Limb (tissue), 2 donors: ENCODE measurements at regions not wholly inside any gene's neighbourhood (a gene's known extent, or its start where the extent isn't known, plus 50 kb on each side); places are given as distances from the start of the nearest gene placed in this dataset.
"Not testable (repeated sequence)": the region's sequence is repeated elsewhere in the genome, so short reads cannot be mapped to it uniquely, and the experiment has no call there.

ENCODE experiments used
- DNase-seq, 2 donors: peaks; one replicate each; pipeline ENCODE4 v3.0.0-alpha.2; 2016; ENCODE audit errors: extremely low spot score in 2 of 2

DNA sequence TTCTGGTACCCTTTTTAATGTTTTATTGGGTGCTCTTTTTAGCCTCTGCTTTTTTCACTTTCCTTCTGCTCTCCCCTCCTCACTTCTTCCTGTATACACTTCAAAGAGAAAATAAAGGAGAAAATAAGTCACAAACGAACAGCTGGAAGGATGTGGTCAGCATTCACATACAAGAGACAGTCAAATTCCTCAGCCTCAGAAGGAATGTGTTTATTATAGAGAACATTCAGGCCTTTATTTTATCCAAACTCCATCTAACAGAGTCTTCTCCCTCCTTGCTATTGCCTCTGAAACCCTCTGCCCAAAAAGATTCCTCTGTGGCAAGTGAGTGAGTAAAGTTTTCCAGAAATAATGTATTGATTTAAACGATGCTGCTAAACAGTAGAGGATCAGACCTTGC, 490.4 kb downstream of the FRK start:
- no peak for DNase-seq

DNA sequence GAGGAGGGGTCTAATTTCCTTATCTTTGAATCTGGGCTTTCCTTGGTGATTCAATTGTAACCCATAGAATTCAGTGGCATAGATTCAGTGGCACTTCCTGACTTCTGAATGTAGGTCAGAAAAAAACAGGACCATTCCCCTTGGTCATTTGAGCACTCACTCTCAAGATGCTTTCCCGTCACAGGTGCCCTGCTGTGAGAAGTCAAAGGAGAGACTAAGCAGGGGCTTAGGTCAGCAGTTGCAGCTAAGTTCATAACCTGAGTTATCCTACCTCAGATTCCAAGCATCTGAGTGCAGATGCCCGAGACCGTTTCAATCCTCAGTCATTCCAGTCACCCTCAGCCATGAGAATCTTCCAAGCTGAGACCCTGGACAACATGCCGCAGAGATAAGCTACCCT, 506.6 kb downstream of the FRK start:
- DNase-seq = no peak

DNA sequence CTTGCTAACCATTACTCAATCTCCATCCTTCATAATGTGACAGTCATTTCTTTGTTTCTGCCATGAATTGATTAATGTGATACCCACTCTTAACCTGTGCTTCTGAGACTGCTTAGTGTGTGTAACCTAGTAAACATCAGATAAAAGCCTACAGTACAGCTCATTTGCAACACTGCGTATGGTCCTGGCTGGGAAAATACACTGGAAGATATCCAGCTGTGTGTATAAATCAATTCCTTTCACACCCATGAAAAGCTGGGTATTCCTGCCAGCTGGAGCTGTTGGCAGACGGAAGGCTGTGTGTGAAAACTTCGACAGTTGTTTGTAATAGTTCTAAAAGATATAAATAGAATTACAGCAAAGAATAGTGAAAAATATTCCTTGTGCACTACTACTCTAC, 509.2 kb downstream of the FRK start:
- peak; percentile 27 to 66 for DNase-seq

DNA sequence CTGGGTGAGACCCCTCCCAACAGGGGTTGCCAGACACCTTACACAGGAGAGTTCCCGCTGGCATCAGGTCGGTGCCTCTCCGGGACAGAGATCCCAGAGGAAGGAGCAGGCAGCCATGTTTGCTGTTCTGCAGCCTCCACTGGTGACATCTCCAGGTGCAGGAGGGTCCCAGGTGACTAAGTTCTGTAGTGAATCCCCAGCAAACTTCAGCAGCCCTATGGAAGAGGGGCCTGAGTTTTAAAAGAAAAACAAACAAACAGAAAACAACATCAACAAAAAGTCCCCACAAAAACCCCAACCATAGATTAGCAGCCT, 515.1 kb downstream of the FRK start:
- DNase-seq = no peak

DNA sequence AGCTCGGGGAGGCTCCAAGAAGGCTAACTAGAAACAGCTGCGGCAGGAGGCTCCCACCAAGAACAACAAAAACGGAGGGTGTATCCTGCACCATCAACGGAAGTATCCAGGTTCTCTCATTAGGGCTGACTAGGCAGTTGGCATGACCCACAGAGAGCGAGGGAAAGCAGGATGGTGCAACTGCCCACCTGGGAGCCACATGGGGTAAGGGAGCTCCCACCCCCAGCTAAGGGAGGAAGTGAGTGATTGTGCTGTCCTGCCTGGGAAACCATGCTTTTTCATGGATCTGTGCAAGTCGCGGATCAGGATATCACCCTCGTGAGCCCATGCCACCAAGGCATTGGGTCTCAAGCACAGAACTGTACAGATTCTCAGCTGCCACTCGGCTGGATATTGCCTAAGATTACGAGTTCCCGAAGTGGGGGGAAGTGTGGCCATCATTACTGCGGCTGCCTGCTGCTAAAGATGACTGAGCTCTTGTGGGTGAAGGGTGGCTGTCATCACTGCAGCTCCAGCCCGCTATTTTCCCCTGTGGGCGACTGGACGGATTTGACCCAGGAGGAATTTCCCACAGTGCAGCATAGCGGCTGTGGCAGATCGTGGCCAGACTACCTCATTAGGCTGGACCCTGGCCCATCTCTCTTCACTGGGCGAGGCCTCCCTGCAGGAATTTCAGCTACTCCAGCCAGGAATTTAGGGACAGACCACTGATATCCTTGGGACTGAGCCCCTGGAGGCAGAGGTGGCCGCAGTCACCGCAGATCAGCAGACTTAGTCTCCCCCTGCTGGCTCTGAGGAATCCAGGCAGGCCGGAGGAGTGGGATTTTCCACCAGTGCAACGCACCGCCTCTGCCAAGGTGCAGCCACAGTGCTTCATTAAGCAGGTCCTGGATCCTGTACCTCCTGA, 515.7 kb downstream of the FRK start:
- DNase-seq = no peak

DNA sequence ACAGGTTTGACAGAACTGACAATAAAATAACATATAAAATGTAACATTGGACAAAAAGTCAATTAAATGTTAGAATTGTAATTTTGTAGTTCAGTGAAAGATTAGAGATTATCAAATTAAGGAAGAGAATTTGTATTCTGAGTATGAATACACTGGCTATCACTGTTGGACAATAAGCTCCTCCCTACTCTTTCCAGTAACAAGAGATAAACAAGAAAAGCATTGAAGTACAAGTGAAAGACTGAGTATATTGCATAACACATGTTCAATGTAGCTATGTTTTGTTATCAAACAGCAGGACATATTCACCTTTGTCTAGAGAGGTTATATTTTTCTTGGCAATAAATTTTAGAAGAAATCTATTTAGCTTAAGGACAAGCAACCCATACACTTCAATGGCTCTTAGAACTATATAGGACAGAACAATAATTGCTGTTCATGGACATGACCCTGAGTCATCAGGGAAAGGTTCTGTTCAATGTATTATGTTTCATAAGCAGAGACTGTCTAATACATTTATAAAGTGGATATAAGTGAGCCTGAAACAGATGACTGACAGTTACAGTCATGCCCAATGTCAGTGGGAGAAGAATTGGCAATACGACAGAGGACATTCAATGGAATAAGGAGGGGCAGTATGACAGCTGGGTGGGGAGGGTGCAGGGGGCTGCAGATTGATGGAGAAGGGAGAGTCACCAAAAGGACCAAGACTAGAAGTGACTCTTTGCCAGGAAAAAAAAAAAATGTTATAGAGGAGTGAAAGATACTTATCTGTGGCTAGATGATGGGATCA, 520.4 kb downstream of the FRK start:
- no peak for DNase-seq

DNA sequence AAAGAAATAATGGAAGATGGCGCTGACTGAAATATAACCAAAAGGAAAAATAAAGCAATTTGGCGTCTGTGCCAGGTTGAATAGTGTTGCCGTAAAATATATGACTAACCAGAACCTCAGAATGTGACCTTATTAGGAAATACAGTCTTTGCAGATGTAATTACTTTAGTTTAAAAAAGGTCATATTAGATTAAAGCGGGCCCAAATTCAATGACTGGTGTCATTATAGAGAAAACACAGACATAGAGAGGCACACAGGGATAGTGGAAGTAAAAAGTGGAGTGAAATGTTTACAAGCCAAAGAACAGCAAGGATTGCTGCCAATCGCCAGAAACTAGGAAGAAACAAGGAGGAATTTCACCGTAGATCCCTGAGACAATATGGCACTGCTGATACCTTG, 521.2 kb downstream of the FRK start:
- no peak for DNase-seq

DNA sequence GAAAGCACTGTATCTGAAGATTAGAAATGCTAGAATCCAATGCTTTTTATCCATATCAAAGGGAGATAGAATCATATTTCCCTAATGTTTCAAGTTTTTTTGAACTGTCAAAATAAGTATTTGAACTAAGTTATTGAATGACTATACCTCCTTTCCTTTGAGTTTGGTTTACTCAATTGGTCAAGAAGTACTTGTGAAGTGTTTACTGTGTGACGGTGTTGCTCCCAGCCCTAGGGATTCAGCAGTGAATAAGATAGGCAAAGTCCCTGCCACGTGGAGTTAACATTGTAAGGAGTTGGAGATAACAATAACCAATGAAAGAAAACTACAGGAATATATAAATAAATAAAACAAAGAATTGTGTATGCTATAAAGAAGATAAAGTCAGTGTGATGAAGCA, 535.9 kb downstream of the FRK start:
- DNase-seq = no peak

DNA sequence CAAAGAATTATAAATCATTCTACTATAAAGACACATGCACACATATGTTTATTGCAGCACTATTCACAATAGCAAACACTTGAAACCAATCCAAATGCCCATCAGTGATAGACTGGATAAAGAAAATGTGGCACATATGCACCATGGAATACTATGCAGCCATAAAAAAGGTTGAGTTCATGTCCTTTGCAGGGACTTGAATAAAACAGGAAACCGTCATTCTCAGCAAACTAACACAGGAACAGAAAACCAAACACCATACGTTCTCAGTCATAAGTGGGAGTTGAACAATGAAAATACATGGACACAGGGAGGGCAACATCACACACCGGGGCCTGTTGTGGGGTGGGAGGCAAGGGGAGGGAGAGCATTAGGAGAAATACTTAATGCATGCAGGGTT, 538.9 kb downstream of the FRK start:
- DNase-seq = not testable (repeated sequence)

DNA sequence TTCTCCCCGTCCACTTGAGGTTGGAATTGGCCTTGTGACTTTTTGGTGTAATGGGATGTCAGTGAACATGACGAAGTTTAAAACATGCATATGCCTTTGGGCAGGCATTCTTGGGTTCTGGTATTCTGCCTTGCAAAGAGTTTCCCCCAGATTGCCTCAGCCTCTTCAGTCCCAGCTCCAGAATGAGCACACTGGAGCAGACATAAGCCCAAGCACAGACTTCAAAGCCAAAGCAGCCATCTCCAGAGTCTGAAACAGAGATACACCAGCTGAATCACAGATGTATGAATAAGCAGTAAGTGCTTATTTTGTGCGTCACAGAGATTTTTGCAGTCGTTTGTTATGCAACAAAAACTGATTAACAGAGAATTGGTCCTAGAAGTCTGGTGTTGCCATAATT, 546.0 kb downstream of the FRK start:
- no peak for DNase-seq

DNA sequence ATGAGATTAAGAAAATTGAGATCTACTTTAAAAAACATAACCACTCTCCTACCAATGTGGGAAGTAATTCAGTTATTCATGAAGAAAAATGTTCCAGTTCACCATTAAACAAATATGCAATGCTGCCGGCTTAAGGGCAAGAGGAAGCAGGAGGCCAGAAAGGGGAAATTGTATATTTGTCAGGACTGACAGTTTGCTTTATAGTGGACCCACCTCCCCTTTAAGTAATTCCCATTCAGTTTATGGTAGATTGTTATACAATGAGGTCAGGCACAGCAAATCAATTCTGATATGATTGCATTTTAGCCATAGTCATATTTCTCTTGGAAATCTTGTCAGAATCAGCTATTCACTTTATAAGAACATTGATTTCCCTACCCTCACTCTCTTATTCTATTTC, 547.8 kb downstream of the FRK start:
- DNase-seq = no peak

DNA sequence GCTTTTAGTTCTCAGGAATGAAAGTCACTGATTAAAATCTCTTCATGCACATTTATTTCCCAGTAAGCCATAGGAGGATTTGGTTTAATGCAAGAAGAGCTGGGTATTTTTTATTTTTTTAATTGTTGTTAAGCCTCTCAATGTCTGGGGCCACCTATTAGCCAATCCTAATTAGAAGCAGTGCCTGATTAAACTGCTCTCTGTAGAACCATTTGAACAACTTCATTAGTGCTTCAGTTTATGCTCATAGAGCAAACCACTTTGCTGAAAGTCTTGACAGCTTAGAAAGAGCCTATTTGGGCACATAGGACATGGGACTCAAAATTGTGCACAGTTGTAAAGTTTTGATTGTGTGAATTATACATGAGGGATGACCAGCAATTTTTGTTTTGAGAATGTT, 548.9 kb downstream of the FRK start:
- no peak for DNase-seq

DNA sequence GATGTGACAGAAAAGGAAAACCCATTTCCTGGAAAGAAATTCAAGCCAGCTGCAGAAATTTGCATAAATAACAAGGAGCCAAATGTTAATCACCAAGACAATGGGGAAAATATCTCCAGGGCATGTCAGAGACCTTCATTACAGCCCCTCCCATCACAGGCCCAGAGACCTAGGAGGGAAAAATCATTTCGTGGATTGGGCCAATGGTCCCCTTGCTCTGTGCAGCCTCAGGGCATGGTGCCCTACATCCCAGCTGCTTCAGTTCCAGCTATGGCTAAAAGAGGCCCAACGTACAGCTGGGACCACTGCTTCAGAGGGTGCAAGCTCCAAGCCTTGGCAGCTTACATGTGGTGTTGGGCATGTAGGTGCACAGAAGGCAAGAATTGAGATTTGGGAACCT, 558.3 kb downstream of the FRK start:
- DNase-seq = not testable (repeated sequence)

DNA sequence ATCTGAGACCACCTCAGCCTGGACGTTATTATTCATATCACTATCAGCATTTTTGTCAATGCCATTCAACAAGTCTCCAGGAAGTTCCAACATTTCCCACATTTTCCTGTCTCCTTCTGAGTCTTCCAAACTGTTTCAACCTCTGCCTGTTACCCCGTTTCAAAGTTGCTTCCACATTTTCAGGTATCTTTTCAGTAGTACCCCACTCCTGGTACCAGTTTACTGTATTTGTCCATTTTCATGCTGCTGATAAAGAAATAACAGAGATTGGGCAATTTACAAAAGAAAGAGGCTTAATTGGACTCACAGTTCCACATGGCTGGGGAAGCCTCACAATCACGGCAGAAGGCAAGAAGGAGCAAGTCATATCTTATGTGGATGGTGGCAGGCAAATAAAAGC, 565.5 kb downstream of the FRK start:
- DNase-seq = no peak

DNA sequence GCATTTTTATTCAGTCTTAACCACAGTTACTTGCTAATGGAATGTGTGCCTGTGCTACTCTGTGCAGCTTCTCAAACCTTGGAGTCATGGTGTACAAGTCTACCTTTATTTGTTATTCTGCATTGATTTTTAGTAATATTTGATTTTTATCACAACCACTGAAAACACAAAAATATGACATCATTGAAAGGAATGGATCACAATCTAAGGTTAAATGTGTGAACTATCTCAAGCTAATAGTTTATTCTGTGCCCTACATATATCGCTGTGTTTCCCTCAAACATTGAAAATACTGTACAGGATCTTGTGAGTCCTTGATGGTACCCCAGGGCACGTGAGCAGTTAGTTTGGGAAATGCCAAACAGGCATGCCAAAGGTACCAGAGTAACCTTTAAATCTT, 573.4 kb downstream of the FRK start:
- DNase-seq = no peak

DNA sequence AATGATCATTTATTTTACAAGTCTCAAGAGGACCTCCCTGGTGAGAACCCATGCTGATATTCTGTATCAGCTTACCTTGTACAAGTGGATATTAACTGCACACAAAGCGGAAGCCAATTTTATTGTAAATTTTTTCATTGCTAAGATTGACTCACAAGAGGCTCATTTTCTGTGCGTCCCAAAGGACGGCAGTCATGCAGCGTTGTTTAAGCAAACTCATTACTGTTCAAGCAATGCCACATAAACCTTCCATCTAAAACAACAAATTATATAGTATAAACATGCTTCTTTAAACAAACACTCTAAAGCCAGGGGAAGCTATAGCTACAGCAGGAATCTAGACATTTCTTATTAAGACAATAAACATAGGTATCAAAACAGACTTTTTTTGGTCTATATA, 575.3 kb downstream of the FRK start:
- DNase-seq = no peak

DNA sequence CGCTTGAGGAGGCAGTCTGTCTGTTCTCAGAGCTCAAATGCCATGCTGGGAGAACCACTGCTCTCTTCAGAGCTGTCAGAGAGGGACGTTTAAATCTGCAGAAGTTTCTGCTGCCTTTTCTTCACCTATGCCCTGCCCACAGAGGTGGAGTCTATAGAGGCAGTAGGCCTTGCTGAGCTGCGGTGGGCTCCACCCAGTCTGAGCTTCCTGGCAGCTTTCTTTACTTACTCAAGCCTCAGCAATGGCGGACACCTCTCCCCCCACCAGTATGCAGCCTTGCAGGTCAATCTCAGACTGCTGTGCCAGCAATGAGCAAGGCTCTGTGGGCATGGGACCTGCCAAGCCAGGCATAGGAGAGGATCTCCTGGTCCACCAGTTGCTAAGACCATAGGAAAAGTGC, 580.1 kb downstream of the FRK start:
- DNase-seq = not testable (repeated sequence)

DNA sequence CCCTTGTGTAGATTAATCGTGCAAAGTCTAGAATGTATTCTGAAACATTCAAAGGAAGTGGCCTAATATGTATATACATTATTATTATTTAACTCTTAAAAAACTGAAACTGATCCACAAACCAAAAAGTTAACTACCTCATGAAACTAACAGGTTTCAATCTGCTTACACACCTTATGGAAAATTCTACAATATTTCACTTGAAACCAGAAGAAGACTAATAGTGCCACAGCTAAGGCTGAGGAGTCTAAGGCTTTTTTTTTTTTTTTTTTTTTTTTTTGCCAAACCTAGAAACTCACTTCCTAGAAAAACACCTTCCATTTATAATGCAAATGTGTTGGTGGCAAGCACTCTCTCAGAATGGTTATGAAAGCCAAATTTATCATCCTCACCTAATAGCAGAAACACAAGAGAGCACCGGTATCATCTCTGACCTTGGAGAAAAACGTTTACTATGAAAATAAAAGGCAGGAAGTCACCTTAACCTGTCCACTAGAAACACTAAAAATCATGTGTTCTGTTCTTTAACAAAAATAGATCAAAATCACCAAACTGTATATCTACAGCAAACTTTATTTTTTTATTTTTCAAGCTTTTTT, 586.1 kb downstream of the FRK start:
- no peak for DNase-seq

DNA sequence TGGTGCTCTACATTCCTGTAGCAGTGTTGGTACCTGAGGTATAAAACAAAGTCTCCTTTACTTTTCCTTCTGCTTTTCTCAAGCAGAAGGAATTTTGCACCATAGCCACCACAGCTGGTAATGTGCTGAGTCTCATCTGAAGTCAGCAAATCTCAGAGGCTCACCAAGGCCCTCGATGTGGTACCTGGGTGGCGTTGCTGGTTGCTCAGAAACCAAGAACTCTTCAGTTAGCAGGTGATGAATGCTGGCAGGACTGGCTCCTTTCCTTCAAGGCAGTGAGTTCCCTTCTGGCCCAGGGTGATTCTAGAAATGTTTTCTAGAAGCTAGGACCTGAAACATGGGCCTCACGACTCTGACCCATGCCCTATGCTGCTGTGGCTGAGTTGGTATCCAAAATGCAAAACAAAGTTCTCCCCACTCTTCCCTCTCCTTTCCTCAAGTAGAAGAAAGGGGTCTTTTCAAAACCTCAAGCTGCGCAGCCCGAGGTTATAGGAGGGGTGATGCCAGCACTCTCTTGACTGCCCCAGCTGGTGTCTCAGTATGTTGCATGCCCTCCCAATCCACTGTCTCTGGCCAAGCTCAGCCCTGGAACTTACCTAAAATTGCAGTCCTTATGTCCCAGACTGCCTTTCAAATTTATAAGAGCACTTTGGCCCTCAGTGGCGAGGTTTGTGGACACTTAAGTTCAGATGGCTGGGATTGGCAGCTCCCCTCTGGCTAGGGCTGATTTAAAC, 592.3 kb downstream of the FRK start:
- DNase-seq = no peak

DNA sequence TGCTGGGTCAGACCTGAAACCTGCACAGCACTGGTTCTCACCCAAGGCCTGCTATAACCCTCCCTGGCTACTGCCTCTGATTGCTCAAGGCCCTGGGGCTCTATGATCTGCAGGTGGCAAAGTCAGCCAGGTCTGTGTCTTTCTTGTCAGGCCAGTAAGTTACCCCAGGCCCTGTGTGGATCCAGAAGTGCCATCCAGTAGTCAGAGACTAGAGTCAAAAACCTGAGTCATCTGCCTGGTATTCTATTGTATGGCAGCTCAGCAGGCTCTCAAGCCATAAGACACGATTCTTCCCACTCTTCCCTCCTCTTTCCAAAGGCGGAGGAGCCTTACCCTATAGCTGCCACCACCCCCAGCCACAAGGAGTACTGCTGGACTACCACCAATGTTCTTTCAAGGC, 593.0 kb downstream of the FRK start:
- no peak for DNase-seq

DNA sequence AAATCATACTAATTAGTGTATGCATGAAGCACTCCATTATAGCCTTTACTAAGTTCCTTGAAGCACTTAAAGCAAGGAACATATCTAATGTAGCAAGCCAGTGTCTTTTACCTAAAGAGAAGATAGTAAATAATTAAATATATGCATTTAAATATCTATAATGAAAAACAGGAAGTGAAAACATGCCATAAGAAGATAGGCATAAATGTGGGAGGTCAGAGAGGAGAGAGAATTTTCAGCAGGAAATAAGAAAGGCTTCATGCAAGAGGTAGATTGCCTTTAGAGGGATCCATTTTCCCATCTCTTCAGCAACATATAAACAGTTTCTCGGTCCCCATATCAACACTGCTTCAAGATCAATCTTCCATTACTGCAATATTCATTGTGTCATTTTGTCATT, 599.8 kb downstream of the FRK start:
- DNase-seq = no peak

DNA sequence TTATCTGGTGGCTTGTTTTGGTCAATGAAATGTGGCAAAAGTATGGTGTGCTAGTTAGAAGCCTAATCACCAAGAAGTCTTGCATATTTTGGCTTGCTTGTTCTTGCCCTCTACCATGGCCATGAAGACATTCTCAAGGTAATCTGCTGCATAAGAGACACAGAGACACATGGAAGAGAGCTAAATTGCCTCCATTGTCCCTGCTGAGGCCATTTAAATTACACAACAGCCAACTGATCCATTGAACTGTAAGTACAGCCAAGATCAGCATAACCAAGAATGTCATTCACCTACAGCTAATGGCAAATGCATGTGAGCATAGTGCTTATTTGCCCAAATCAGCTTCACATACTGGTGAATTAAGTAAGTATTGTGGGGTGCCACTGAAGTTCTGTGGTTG, 603.8 kb downstream of the FRK start:
- no peak for DNase-seq
